NCI-H345 (cell line): ENCODE measurements at regions not wholly inside any gene's neighbourhood (a gene's known extent, or its start where the extent isn't known, plus 50 kb on each side); places are given as distances from the start of the nearest gene placed in this dataset.

Experiments
- DNase-seq: peaks from one replicate; lab custom pipeline; 2025; lab: John Stamatoyannopoulos, UW

- DNase-seq, result no peak
Measured at GRCh38 chr5:167232675-167233311, 1058.7 kb upstream of the WWC1 start.

DNA sequence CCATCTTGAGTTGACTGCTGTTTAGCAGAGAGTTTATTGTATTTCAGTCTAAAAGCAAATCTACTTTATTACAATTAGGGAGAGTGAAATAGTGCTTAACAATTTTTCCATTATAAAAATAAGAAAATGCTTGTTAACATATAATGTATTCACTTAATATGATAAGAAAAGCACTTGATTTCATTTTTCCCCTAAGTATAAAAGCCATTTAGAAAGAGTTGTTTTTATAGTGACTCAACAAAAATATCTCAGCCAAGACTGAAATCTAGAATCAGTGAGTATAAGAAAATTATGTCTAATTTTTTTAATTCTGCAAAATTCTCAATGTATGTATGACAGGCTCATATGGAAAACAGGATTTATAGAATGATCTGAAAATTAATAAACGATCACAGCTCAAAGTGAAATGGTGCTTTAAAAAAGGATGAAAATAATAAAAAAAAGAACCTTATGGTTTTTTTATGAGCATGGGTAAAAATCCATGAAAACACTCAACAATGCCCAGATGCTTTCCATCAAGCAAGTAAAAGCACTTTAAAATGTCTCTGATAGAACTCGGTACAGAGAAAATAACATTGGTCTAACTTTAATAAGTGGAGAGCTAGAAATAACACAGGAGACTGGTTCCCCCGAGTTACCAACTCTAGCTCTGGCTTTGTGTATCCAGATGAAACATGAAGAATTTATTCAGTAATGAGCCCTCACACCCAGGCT is 1057.8 kb upstream of the WWC1 start:
- no peak for DNase-seq

- DNase-seq, result no peak
Measured at GRCh38 chr5:167241436-167242067, 1049.9 kb upstream of the WWC1 start.

DNA sequence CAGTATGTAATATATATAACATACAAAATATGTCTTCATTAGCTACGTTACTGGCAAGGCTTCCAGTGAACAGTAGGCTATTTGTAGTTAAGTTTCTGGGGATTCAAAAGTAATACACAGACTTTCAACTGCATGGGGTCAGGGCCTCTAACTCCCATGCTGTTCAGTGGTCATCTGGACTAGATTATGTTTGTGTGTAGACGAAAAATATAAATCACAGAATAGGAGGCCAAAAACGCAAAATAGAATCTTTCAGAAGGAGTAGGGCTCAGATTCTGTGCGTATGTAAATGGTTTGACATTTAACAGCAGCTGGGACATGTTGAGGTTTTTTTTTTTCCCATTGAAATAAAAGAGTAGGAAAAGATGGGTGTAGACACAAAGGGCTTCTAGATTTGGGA is 1048.7 kb upstream of the WWC1 start:
- no peak for DNase-seq

GRCh38 chr5:167243463-167243862 is 1048.0 kb upstream of the WWC1 start:
- DNase-seq, result no peak

DNA sequence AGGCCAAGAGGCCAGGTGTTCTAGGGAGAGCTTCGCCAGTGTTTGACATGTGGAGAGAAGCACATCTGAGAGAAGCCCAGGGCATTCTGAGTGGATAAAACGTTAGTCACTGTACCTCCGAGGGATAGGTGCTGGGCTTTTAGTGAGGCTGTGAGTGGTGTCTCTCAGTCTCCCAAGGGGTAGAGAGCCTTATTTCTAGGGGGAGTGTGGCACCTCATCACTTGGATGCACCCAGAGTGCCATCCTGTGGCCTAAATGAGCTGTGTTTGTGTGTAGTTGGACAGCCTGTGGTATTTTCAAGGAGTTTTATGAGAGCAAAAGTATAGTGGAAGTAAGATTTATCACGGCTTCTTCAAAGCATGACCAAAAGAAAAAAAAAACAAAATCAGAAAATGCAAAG is 1046.9 kb upstream of the WWC1 start:
- no peak for DNase-seq

GRCh38 chr5:167245868-167246267 is 1045.6 kb upstream of the WWC1 start:
- DNase-seq, result no peak

DNA sequence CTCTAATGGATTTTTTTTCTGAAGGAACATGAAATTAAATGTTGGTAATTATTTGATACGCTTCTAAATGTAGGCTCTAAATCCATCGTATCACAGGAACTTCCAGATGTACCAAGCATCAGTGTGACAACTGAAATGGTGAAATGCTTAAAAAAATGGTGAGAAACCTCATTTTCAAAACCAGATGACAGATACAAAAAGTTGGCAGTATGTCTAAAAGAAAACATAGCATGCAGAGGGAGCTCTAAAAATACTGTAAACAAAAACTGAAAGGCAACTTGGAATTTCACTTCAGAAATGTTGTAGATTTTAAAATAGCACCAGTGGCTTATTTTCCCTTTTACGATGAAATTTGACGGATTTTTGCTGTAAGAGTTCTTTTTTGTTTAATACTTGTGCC is 1043.6 kb upstream of the WWC1 start:
- DNase-seq, result no peak

DNA sequence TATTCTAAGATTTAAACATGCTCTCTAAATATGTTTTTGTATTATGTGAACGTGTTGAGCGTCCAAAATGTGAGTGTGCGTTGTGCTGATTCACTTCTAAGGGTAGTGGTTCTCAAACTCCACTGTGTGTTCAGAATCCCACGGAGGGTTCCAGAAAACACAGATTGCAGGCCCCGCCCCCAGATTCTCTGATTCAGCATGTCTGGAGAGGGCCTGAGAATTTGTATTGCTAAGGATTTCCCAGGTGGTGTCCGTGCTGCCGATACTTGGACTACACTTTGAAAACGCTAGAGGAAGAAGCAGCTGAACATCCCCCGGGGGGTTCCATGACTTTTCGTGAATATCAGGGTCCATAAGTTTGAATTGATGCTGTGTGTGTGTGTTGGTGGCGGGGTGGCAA is 1043.2 kb upstream of the WWC1 start:
- no peak for DNase-seq

DNA sequence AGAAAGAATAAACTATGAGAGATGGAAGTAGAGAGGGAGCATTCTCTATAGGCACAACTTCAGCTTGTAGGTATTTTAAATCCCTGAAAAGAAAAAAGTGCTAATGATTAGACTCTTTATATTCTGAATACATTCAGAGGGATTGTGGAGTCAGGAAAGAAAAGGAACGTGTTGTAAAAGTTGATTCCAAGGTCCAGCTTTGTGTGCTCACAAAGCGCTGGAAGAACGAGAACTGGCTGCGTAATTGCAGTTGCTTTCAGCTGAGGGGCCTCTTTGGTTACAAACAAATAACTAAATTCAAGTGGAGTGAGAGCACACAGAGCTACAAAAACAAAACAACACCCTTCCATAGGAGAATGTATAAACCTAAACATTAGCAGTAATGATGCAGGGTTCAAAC is 1040.4 kb upstream of the WWC1 start:
- DNase-seq, result no peak

- DNase-seq, result no peak
Measured at GRCh38 chr5:167254132-167254531, 1037.3 kb upstream of the WWC1 start.

DNA sequence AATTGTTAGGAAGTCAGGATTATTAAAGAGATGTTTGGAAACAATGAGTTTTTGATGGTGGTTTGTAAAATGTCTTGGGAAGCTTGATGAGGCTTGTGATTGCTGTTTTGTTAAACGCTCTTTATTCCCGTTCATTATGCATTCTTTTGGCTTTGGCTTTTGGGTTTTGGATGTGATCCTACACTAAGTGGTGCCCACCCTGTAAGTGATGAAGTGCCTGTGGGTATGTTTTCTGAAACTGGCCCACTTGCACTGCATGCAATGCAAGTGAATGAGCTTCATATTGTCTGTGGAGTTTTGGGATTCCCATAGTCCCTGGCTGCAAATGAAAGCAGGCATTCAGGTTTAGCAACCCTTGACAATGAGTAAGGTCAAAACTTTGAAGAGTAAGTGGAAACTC is 1035.5 kb upstream of the WWC1 start:
- no peak for DNase-seq

DNA sequence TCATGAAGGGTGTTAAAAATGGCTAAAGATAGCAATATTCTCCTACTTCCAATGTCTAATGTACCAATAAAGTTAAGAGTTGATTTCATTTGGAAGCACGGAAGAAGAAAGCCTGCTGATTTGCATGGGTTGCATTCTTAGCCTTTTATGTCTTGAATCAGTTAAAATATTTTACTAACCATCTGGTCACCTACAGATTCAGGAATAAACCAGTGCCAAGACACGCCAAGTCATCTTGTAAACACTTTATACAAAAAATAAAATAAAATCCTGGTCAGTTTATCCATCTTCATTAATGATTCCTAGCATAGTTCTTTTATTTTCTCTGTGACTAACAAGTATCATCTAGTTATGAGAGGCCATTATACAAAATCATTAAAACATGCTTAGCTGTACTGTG is 1031.6 kb upstream of the WWC1 start:
- DNase-seq, result no peak

DNA sequence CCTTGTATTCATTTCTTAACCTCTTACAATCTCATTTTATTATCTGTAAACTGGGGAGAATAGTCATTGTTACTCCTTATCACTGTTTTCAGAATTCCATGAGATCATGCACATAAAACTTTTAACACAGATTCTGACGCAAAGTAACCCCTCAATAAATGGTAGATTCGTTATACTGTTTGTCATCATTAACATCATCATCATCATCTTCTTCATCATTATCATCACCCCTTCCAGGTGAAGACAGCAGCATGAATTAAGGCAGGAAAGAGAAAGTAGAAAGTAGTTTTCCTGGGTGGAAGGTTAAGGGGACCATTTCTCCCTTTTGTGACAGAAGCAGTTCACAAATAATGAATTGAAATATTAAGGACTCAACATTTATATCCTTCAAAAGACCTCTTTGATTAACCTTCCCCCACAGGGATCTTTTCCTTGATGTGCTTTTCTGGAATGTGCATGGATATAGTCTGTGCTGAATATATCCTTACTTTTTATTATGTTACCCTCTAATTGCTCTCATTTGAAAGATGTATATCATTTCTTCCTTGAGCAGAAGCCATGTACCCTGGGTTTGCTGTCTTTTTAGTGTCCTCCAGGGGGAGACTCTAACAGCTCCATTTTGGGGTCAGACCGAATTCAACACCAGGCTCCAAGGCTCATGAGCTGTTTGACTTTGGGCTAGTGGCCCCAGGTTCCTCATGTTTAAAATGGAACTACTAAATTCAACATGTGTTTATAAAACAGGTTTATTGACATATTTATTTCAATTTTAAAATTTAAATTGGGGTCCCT is 1029.9 kb upstream of the WWC1 start:
- no peak for DNase-seq

GRCh38 chr5:167263185-167263584 is 1028.3 kb upstream of the WWC1 start:
- DNase-seq, result no peak

- DNase-seq, result no peak
Measured at GRCh38 chr5:167264348-167264747, 1027.1 kb upstream of the WWC1 start.

GRCh38 chr5:167268337-167268736 is 1023.1 kb upstream of the WWC1 start:
- no peak for DNase-seq

GRCh38 chr5:167269146-167269545 is 1022.3 kb upstream of the WWC1 start:
- no peak for DNase-seq

DNA sequence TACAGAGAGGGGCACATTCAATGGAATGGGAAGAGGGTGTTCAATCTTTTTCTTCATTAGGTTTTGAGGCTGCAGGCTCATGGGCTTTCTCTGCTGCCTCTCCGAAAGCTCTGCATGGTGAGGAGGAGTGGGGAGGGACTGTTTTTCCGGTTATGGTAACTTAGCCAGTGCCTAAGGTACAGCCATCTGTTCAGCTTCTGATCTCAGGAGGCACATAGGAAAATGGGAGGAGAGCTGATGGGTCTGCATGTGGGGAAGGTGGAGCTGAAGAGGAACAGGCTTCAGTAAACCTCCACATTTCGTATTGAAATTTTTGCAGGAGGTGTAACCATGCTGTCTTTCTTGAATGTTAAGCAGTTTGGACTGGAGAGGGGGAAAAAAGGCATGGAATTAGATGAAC is 1020.4 kb upstream of the WWC1 start:
- DNase-seq, result no peak

DNA sequence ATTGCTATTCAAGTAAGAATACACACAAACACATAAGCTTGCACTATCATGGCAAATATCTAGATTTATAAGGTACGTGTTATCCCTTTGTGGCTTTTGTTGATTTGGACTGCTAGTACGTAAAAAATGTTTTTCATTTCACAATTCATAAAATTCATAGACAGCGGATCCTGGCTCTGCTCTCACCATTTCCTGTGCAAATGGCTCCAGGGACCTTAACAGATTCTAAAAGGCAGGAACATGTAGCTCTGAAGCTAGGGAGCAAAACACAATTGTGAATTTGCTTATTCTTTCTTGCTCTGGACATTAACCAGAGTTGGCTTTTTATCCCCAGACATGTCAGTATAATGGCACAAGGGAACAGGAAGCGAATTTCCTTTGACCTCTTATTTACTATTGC is 1019.9 kb upstream of the WWC1 start:
- no peak for DNase-seq

GRCh38 chr5:167280111-167280510 is 1011.3 kb upstream of the WWC1 start:
- no peak for DNase-seq

- no peak for DNase-seq
Measured at GRCh38 chr5:167281925-167282324, 1009.5 kb upstream of the WWC1 start.

GRCh38 chr5:167283691-167284090 is 1007.8 kb upstream of the WWC1 start:
- DNase-seq, result no peak
